Thoracic aorta (tissue), 2 donors: ENCODE measurements at regions not wholly inside any gene's neighbourhood (a gene's known extent, or its start where the extent isn't known, plus 50 kb on each side); places are given as distances from the start of the nearest gene placed in this dataset.

Experiments used
- ATAC-seq: fragments of 150-250 bp; one replicate; pipeline ENCODE4 v1.8.0; 2017; ENCODE audit warnings: low read depth; ENCODE audit not compliant: insufficient number of reproducible peaks, low FRiP score
- DNase-seq: peaks from one replicate; pipeline ENCODE4 v3.0.0-alpha.2; 2020; ENCODE audit warnings: low spot score
- H3K27ac ChIP-seq, 2 donors: fragments of 200-600 bp; sonication (generic); 1 replicate in 1 of 2; 2 replicates in 1 of 2; pipeline ENCODE4 v1.5.1; 2016; ENCODE audit warnings: mild to moderate bottlenecking in 2 of 2, moderate library complexity in 2 of 2
- H3K27me3 ChIP-seq: fragments of 200-600 bp; sonication (generic); replicated peaks from 2 replicates; pipeline ENCODE4 v1.6.0; 2016; ENCODE audit warnings: mild to moderate bottlenecking; ENCODE audit not compliant: insufficient read depth
- H3K36me3 ChIP-seq: fragments of 200-600 bp; sonication (generic); one replicate; pipeline ENCODE4 v1.5.1; 2016
- H3K4me1 ChIP-seq, 2 donors: fragments of 200-600 bp; sonication (generic); 1 replicate in 1 of 2; 2 replicates in 1 of 2; pipeline versions ENCODE4 v1.5.1 to v1.6.0; 2016; ENCODE audit warnings: low read depth in 2 of 2, mild to moderate bottlenecking in 1 of 2; ENCODE audit not compliant: control insufficient read depth in 1 of 2
- H3K4me3 ChIP-seq: fragments of 200-600 bp; sonication (generic); 2 replicates; pipeline ENCODE4 v1.5.1; 2016; ENCODE audit warnings: mild to moderate bottlenecking
- H3K9me3 ChIP-seq: fragments of 200-600 bp; sonication (generic); 2 replicates; pipeline ENCODE4 v1.5.1; 2016
- TF ChIP-seq, protein P1 (sequence below): fragments of 200-600 bp; sonication (generic); IDR thresholded peaks from one replicate; pipeline ENCODE4 v1.5.1; 2019; ENCODE audit warnings: antibody characterized with exemption

GRCh38 chr11:79940974-79941735 is 500.3 kb upstream of the TENM4 start:
- Histone ChIP-seq H3K27ac (no peak overlapping the region), H3K9me3 (no peaks in the 10 kb centered on the region), H3K4me3 (no peak overlapping the region), H3K27me3 (no peaks in the 10 kb centered on the region), H3K4me1 (no peaks in the 10 kb centered on the region), H3K36me3 (no peaks in the 10 kb centered on the region)
- TF ChIP-seq, protein P1, sequence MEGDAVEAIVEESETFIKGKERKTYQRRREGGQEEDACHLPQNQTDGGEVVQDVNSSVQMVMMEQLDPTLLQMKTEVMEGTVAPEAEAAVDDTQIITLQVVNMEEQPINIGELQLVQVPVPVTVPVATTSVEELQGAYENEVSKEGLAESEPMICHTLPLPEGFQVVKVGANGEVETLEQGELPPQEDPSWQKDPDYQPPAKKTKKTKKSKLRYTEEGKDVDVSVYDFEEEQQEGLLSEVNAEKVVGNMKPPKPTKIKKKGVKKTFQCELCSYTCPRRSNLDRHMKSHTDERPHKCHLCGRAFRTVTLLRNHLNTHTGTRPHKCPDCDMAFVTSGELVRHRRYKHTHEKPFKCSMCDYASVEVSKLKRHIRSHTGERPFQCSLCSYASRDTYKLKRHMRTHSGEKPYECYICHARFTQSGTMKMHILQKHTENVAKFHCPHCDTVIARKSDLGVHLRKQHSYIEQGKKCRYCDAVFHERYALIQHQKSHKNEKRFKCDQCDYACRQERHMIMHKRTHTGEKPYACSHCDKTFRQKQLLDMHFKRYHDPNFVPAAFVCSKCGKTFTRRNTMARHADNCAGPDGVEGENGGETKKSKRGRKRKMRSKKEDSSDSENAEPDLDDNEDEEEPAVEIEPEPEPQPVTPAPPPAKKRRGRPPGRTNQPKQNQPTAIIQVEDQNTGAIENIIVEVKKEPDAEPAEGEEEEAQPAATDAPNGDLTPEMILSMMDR, result no peak
- DNase-seq, result no peak
- no peak for ATAC-seq

DNA sequence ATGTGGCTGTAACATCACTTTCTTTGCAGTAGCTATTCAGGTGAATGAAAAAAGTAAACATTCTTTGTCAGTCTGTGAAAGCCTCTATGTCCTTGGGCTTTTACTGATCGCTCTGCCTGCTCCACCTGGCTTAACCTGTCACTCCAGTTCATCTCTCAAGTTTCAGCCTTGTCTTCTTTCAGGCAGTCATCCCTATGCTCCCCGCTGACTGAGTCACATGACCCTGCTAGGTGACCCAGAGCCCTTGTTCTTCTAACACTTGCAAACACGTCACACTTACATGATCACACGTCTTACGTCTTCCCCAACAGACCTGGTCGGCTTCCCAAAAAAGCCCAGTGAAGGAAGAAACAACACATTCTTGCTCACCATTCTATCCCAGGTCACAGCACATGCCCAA is 499.3 kb upstream of the TENM4 start:
- Histone ChIP-seq H3K9me3 (no peaks in the 10 kb centered on the region), H3K27ac (no peak overlapping the region), H3K4me1 (no peaks in the 10 kb centered on the region), H3K4me3 (no peak overlapping the region), H3K27me3 (no peaks in the 10 kb centered on the region), H3K36me3 (no peaks in the 10 kb centered on the region)
- ATAC-seq, result no peak
- TF ChIP-seq, protein P1, result no peak
- DNase-seq, result no peak

DNA sequence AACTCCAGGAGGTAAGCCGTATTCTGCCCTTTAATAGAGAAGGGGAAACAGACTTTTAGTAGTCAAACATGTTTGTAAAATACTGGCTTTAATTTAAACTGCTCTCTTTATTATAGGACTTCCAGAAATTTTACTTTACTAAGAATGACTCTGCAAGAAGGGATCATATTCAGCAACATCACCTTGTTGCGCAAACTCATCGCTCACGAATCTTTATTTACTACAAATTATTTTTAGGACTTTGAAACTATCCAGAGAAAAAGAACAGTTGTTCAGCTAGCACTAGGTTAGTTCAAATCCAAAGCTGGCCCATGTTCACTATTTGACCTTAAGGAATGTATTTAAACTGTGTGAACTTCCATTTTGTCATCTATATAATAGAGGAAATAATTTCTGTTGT is 498.3 kb upstream of the TENM4 start:
- TF ChIP-seq, protein P1, result no peak
- no peak for DNase-seq
- ATAC-seq, result no peak
- Histone ChIP-seq H3K4me1 (no peaks in the 10 kb centered on the region), H3K4me3 (no peak overlapping the region), H3K9me3 (no peaks in the 10 kb centered on the region), H3K36me3 (no peaks in the 10 kb centered on the region), H3K27ac (no peak overlapping the region), H3K27me3 (no peaks in the 10 kb centered on the region)

GRCh38 chr11:79937676-79938334 is 497.0 kb upstream of the TENM4 start:
- H3K9me3 ChIP-seq, result no peaks in the 10 kb centered on the region
- ATAC-seq (no peak), DNase-seq (no peak)
- H3K36me3 ChIP-seq, result no peaks in the 10 kb centered on the region
- no peaks in the 10 kb centered on the region for H3K27me3 ChIP-seq
- no peak overlapping the region for H3K27ac ChIP-seq
- TF ChIP-seq, protein P1, result no peak
- no peak overlapping the region for H3K4me3 ChIP-seq
- no peaks in the 10 kb centered on the region for H3K4me1 ChIP-seq

- H3K4me1 ChIP-seq, result no peaks in the 10 kb centered on the region
- no peaks in the 10 kb centered on the region for H3K9me3 ChIP-seq
- no peak overlapping the region for H3K4me3 ChIP-seq
- TF ChIP-seq, protein P1, result no peak
- no peaks in the 10 kb centered on the region for H3K27me3 ChIP-seq
- H3K36me3 ChIP-seq, result no peaks in the 10 kb centered on the region
- DNase-seq (no peak), ATAC-seq (no peak)
- no peak overlapping the region for H3K27ac ChIP-seq
Observed at GRCh38 chr11:79932612-79933011, 491.8 kb upstream of the TENM4 start.
